Kidney (tissue), 13 donors: ENCODE measurements at regions not wholly inside any gene's neighbourhood (a gene's known extent, or its start where the extent isn't known, plus 50 kb on each side); places are given as distances from the start of the nearest gene placed in this dataset.
A peak's percentile ranks its signal among the peaks of the same experiment; 100 is the strongest.

Experiments used
- DNase-seq, 5 donors: peaks; one replicate each; pipeline ENCODE4 v3.0.0-alpha.2; 2013 to 2020
- FAIRE-seq: peaks from 2 replicates; lab custom pipeline; 2012; peaks lifted over from hg19 to GRCh38; lab: Jason Lieb, UNC
- H3K27ac ChIP-seq, 2 donors: one replicate each; pipeline ENCODE4 v1.7.0; 2013; ENCODE audit warnings: low read depth in 2 of 2, low read length in 2 of 2, inconsistent platforms in 1 of 2
- H3K27me3 ChIP-seq: one replicate; pipeline ENCODE4 v1.7.1; 2013; ENCODE audit warnings: low read length, inconsistent platforms; ENCODE audit not compliant: control insufficient read depth, insufficient read depth
- H3K36me3 ChIP-seq, 3 donors: one replicate each; pipeline versions ENCODE4 v1.7.0 to v1.7.1; 2013; ENCODE audit warnings: low read length in 3 of 3, control low read depth in 1 of 3, inconsistent platforms in 1 of 3; ENCODE audit not compliant: insufficient read depth in 3 of 3, control insufficient read depth in 2 of 3
- H3K4me1 ChIP-seq, 3 donors: one replicate each; pipeline versions ENCODE4 v1.7.0 to v1.7.1; 2013; ENCODE audit warnings: low read length in 3 of 3, inconsistent platforms in 1 of 3, low read depth in 1 of 3; ENCODE audit not compliant: control insufficient read depth in 2 of 3, insufficient read depth in 2 of 3
- H3K4me3 ChIP-seq, 3 donors: one replicate each; pipeline versions ENCODE4 v1.7.0 to v1.8.1; 2013; ENCODE audit warnings: low read length in 3 of 3, control low read depth in 1 of 3, inconsistent platforms in 1 of 3
- H3K9ac ChIP-seq, 3 donors: one replicate each; pipeline versions ENCODE4 v1.7.0 to v1.7.1; 2013; ENCODE audit warnings: low read length in 3 of 3, control low read depth in 1 of 3, inconsistent platforms in 1 of 3
- H3K9me3 ChIP-seq, 3 donors: one replicate each; pipeline versions ENCODE4 v1.7.0 to v1.7.1; 2013; ENCODE audit warnings: low read length in 3 of 3, control low read depth in 1 of 3, inconsistent platforms in 1 of 3; ENCODE audit not compliant: control insufficient read depth in 2 of 3, insufficient read depth in 1 of 3
- CTCF ChIP-seq: IDR thresholded peaks from 3 replicates; pipeline ENCODE4 v1.5.1; 2012; ENCODE audit warnings: mild to moderate bottlenecking, moderate library complexity, borderline replicate concordance; ENCODE audit not compliant: insufficient read depth; ENCODE audit errors: extremely low read depth
- intact Hi-C: fragments of 100-400 bp; cut with DNase I; formaldehyde crosslinking; loops from one replicate; pipeline ENCODE4 v1.11.1; 2022
- donor health status: control.
- donor health status: control.
- donor health status: control.
- donor health status: control.
- donor health status: control.
- donor health status: DM: yes; HTN: yes; CAD: no.
- donor health status: Normal renal cell carcinoma (clear cell type).

GRCh38 chr13:50334115-50334778 is 319.0 kb downstream of the KCNRG start:
- Histone ChIP-seq H3K9ac (no peak overlapping the region), H3K27me3 (no peaks in the 10 kb centered on the region), H3K36me3 (no peaks in the 10 kb centered on the region), H3K4me1 (no peaks in the 10 kb centered on the region), H3K27ac (no peak overlapping the region), H3K4me3 (no peak overlapping the region), H3K9me3 (no peaks in the 10 kb centered on the region)
- FAIRE-seq (no peak), DNase-seq (peak in 1 of 5 donors; percentile 20)
- intact Hi-C loops, result no loop called here
- no peak for TF ChIP-seq CTCF

- H3K27me3 ChIP-seq, result no peaks in the 10 kb centered on the region
- FAIRE-seq (no peak), DNase-seq (peak in 1 of 5 donors; percentile 39)
- no peaks in the 10 kb centered on the region for H3K9me3 ChIP-seq
- TF ChIP-seq CTCF, result no peak
- intact Hi-C loops, result no loop called here
- no peaks in the 10 kb centered on the region for H3K4me1 ChIP-seq
- H3K4me3 ChIP-seq, result no peak overlapping the region
- H3K9ac ChIP-seq, result no peak overlapping the region
- H3K36me3 ChIP-seq, result no peaks in the 10 kb centered on the region
- no peak overlapping the region for H3K27ac ChIP-seq
Observed at GRCh38 chr13:50334944-50335343, 319.7 kb downstream of the KCNRG start.

GRCh38 chr13:50339271-50339670 is 324.0 kb downstream of the KCNRG start:
- intact Hi-C loops, result no loop called here

More at GRCh38 chr13:50339271-50339670, 324.0 kb downstream of the KCNRG start:
- no peak for FAIRE-seq
- Histone ChIP-seq H3K4me1 (peaks cover 0 to 2% (median 0%) of the 10 kb centered on the region in 3 donors), H3K27me3 (no peaks in the 10 kb centered on the region), H3K4me3 (no peak overlapping the region), H3K9me3 (no peaks in the 10 kb centered on the region), H3K36me3 (no peaks in the 10 kb centered on the region), H3K9ac (no peak overlapping the region), H3K27ac (no peak overlapping the region)
- no peak for TF ChIP-seq CTCF
- DNase-seq, result no peak
